SU-DHL-6 (cell line): ENCODE measurements at regions not wholly inside any gene's neighbourhood (a gene's known extent, or its start where the extent isn't known, plus 50 kb on each side); places are given as distances from the start of the nearest gene placed in this dataset.

Source experiments
- CTCF ChIP-seq: fragments of 200-600 bp; sonication (generic); IDR thresholded peaks from one replicate; pipeline ENCODE4 v1.5.1; 2017; ENCODE audit warnings: antibody characterized with exemption, mild to moderate bottlenecking, low read length, moderate library complexity; ENCODE audit not compliant: insufficient read depth, poor library complexity, severe bottlenecking
- EZH2phosphoT487 ChIP-seq: fragments of 200-600 bp; sonication (generic), shearing (Covaris generic); conservative IDR thresholded peaks from 2 replicates; pipeline ENCODE4 v1.6.1; 2018; ENCODE audit warnings: mild to moderate bottlenecking, antibody characterized with exemption, low read length, moderate library complexity, mixed read lengths

- no peak for TF ChIP-seq CTCF
- TF ChIP-seq EZH2phosphoT487: no peak
These were observed 217.9 kb upstream of the RPL38 start for GRCh38 chr17:73985466-73986015.
